HepG2 (cell line): ENCODE measurements at regions not wholly inside any gene's neighbourhood (a gene's known extent, or its start where the extent isn't known, plus 50 kb on each side); places are given as distances from the start of the nearest gene placed in this dataset.

Source experiments
- ATAC-seq: fragments of 200-7000 bp; cut with Tn5 transposase; 3 replicates; pipeline ENCODE4 v1.9.1; 2020; ENCODE audit warnings: mild to moderate bottlenecking, moderate library complexity
- BruUV-seq: library from RNA; stranded (reverse); fragments of 400-500 nt; replicated peaks from 2 replicates; lab custom pipeline; 2021; lab: Mats Ljungman, UMichigan
- CTCF ChIA-PET: fragments of 300-600 bp; formaldehyde crosslinking; extraction: SDS; loops from one replicate; lab custom pipeline; 2021; ENCODE audit warnings: low total read pairs, inconsistent platforms, low intra/inter-chr PET ratio; lab: Yijun Ruan, JAX
- POLR2A ChIA-PET: fragments of 350-600 bp; sonication (Branson Sonifier 250); formaldehyde crosslinking; loops from one replicate; lab custom pipeline; 2020; ENCODE audit warnings: antibody characterized with exemption, inconsistent platforms; lab: Yijun Ruan, JAX
- DNase-seq: peaks from one replicate; pipeline ENCODE4 v3.0.0-alpha.2; 2015; ENCODE audit warnings: low spot score
- FAIRE-seq: peaks from 3 replicates; lab custom pipeline; 2011; peaks lifted over from hg19 to GRCh38; lab: Jason Lieb, UNC
- H2AFZ ChIP-seq: one replicate; pipeline ENCODE4 v1.6.1; 2011; ENCODE audit warnings: low read length, inconsistent platforms
- H3K27ac ChIP-seq: fragments of 300-600 bp; 3 replicates; pipeline ENCODE4 v1.8.0; 2011; ENCODE audit warnings: mixed run types, mild to moderate bottlenecking, mixed read lengths, low read length, inconsistent platforms; ENCODE audit not compliant: insufficient read depth; ENCODE audit errors: extremely low read length
- H3K27me3 ChIP-seq, 2 experiments: fragments of 200-600 bp in 1 of 2; 2 replicates in 1 of 2; 3 replicates in 1 of 2; pipeline versions ENCODE4 v1.6.0 to v1.8.0; 2011; ENCODE audit warnings: low read length in 2 of 2, mild to moderate bottlenecking in 2 of 2, moderate library complexity in 2 of 2, inconsistent platforms in 1 of 2; ENCODE audit not compliant: insufficient read depth in 2 of 2, control insufficient read depth in 1 of 2
- H3K36me3 ChIP-seq, 2 experiments: fragments of 200-600 bp in 1 of 2; replicated peaks in 1 of 2; 2 replicates in 1 of 2; 3 replicates in 1 of 2; pipeline versions ENCODE4 v1.5.1 to v1.8.0; 2011; ENCODE audit warnings: low read length in 2 of 2, inconsistent platforms in 1 of 2; ENCODE audit not compliant: insufficient read depth in 2 of 2, control insufficient read depth in 1 of 2
- H3K4me1 ChIP-seq: 2 replicates; pipeline ENCODE4 v1.5.1; 2012; ENCODE audit warnings: low read length, inconsistent platforms; ENCODE audit not compliant: insufficient read depth
- H3K4me2 ChIP-seq: 2 replicates; pipeline ENCODE4 v1.6.0; 2011; ENCODE audit warnings: low read depth, low read length, inconsistent platforms
- H3K4me3 ChIP-seq, 3 experiments: fragments of 200-600 bp in 1 of 3; sonication (generic), shearing (Covaris generic) in 1 of 3; replicated peaks in 1 of 3; 2 replicates each; pipeline ENCODE4 v1.5.1; 2011 to 2016; ENCODE audit warnings: low read length in 3 of 3, inconsistent platforms in 2 of 3, low read depth in 2 of 3, mild to moderate bottlenecking in 2 of 3, control low read depth in 1 of 3, mixed read lengths in 1 of 3; ENCODE audit not compliant: insufficient read depth in 1 of 3
- H3K79me2 ChIP-seq: one replicate; pipeline ENCODE4 v1.6.1; 2011; ENCODE audit warnings: low read length, inconsistent platforms; ENCODE audit not compliant: insufficient read depth
- H3K9ac ChIP-seq: 2 replicates; pipeline ENCODE4 v1.6.0; 2011; ENCODE audit warnings: mild to moderate bottlenecking, low read depth, low read length, inconsistent platforms; ENCODE audit not compliant: insufficient read depth
- H3K9me3 ChIP-seq: 2 replicates; pipeline ENCODE4 v1.5.1; 2012; ENCODE audit warnings: mild to moderate bottlenecking, low read length
- H4K20me1 ChIP-seq: 2 replicates; pipeline ENCODE4 v1.6.0; 2011; ENCODE audit warnings: inconsistent platforms, mild to moderate bottlenecking, low read length, moderate library complexity; ENCODE audit not compliant: insufficient read depth
- ARID3A ChIP-seq: IDR thresholded peaks from 2 replicates; pipeline ENCODE4 v1.6.1; 2012; ENCODE audit warnings: low read depth, low read length, improper control_type of control experiment
- ATM ChIP-seq: fragments of 450-650 bp; IDR thresholded peaks from 2 replicates; pipeline ENCODE4 v1.7.1; 2017; ENCODE audit warnings: mild to moderate bottlenecking, borderline replicate concordance
- E2F2 ChIP-seq: sonication (generic); formaldehyde crosslinking; IDR thresholded peaks from 2 replicates; pipeline ENCODE4 v1.4.0; 2020; ENCODE audit warnings: missing genetic modification reagents, borderline replicate concordance
- HMGXB3 ChIP-seq: sonication (generic); formaldehyde crosslinking; IDR thresholded peaks from 2 replicates; pipeline ENCODE4 v1.4.0; 2020; ENCODE audit warnings: missing genetic modification reagents, borderline replicate concordance
- HOXD1 ChIP-seq: sonication (generic); formaldehyde crosslinking; IDR thresholded peaks from 2 replicates; pipeline ENCODE4 v1.5.0; 2020; ENCODE audit warnings: missing genetic modification reagents
- NBN ChIP-seq: fragments of 450-650 bp; conservative IDR thresholded peaks from 2 replicates; pipeline ENCODE4 v1.6.1; 2017
- NR0B2 ChIP-seq: sonication (generic); formaldehyde crosslinking; IDR thresholded peaks from 2 replicates; pipeline ENCODE4 v1.4.0; 2020; ENCODE audit warnings: mild to moderate bottlenecking, missing genetic modification reagents
- SKIL ChIP-seq: sonication (generic); formaldehyde crosslinking; IDR thresholded peaks from 2 replicates; pipeline ENCODE4 v1.8.0; 2022; ENCODE audit warnings: missing genetic modification reagents, mild to moderate bottlenecking, moderate library complexity, borderline replicate concordance
- SMARCE1 ChIP-seq: fragments of 450-650 bp; IDR thresholded peaks from 2 replicates; pipeline ENCODE4 v1.6.1; 2017; ENCODE audit warnings: borderline replicate concordance
- ZBTB33 ChIP-seq: sonication (generic); formaldehyde crosslinking; IDR thresholded peaks from 2 replicates; pipeline ENCODE4 v1.4.0; 2020; ENCODE audit warnings: missing genetic modification reagents
- ZNF253 ChIP-seq: sonication (generic); formaldehyde crosslinking; IDR thresholded peaks from 2 replicates; pipeline ENCODE4 v1.8.0; 2022; ENCODE audit warnings: mild to moderate bottlenecking, missing genetic modification reagents, borderline replicate concordance
- WGBS: methylation state at CpG from one replicate; pipeline ENCODE4 v1.1.6; 2017; ENCODE audit warnings: low lambda C conversion rate; 5-methylcytosine and 5-hydroxymethylcytosine counted together
- in situ Hi-C: cut with HindIII; loops from 2 replicates; pipeline ENCODE4 v1.10.0; 2017; ENCODE audit warnings: low pct_unique_long_range_greater_than_20kb; ENCODE audit not compliant: extremely low pct_ligation_motif_present
- intact Hi-C: fragments of 100-400 bp; cut with micrococcal nuclease; formaldehyde crosslinking; loops from one replicate; pipeline ENCODE4 v1.10.0; 2022; ENCODE audit not compliant: unreplicated experiment

GRCh38 chr5:108696951-108697715, 50.6 kb upstream of the FER start:
- no peak for FAIRE-seq
- 16% methylated on average over 2 of the region's 2 CpGs for WGBS
- Histone ChIP-seq H3K79me2 (no peaks in the 10 kb centered on the region), H3K36me3 (no peaks in the 10 kb centered on the region), H3K27me3 (no peaks in the 10 kb centered on the region), H3K9me3 (no peaks in the 10 kb centered on the region), H3K4me3 (no peak overlapping the region), H2AFZ (no peak overlapping the region), H3K4me2 (no peak overlapping the region), H4K20me1 (no peaks in the 10 kb centered on the region), H3K9ac (no peak overlapping the region), H3K4me1 (no peaks in the 10 kb centered on the region), H3K27ac (no peak overlapping the region)
- in situ Hi-C loops (no loop called here), intact Hi-C loops (no loop called here)
- no peak for ATAC-seq
- CTCF ChIA-PET, result no interaction called here
- BruUV-seq, result no TSS peak
- DNase-seq, result no peak
- POLR2A ChIA-PET, result no interaction called here
- no peak for TF ChIP-seq E2F2 (CRISPR knock-in tag)
- no peak for TF ChIP-seq ARID3A
- TF ChIP-seq HOXD1 (CRISPR knock-in tag), result no peak
- TF ChIP-seq NR0B2 (CRISPR knock-in tag), result no peak
- TF ChIP-seq SKIL, result no peak
- no peak for TF ChIP-seq HMGXB3
- TF ChIP-seq SMARCE1, result no peak
- no peak for TF ChIP-seq NBN
- no peak for TF ChIP-seq ATM
- no peak for TF ChIP-seq ZBTB33 (CRISPR knock-in tag)
- no peak for TF ChIP-seq ZNF253
